ENCODE measurements at regions not wholly inside any gene's neighbourhood (a gene's known extent, or its start where the extent isn't known, plus 50 kb on each side); places are given as distances from the start of the nearest gene placed in this dataset.
"Not testable (repeated sequence)": the region's sequence is repeated elsewhere in the genome, so short reads cannot be mapped to it uniquely, and the experiment has no call there.

DNA sequence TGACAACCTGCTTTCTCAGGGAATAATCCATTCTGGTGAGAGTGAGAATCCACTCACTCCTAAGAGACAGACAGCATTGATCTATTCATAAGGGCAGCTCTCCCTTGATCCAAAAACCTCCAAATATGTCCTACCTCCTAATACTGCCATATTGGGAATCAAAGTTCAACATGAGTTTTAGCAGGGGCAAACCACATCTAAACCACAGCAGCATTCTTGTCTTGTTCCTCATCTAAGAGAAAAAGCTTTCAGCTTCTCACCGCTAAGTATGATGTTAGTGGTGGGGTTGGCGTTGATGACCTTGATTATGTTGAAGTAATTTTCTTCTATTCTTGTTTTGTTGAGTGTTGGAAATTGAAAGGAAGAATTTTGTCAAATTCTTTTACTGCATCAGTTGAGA, 69.6 kb downstream of the SERTM2 start:
- H3K27me3 ChIP-seq, result peaks cover 0 to 6% (median 0%) of the 10 kb centered on the region in 3 donors
- TF ChIP-seq, protein P1, sequence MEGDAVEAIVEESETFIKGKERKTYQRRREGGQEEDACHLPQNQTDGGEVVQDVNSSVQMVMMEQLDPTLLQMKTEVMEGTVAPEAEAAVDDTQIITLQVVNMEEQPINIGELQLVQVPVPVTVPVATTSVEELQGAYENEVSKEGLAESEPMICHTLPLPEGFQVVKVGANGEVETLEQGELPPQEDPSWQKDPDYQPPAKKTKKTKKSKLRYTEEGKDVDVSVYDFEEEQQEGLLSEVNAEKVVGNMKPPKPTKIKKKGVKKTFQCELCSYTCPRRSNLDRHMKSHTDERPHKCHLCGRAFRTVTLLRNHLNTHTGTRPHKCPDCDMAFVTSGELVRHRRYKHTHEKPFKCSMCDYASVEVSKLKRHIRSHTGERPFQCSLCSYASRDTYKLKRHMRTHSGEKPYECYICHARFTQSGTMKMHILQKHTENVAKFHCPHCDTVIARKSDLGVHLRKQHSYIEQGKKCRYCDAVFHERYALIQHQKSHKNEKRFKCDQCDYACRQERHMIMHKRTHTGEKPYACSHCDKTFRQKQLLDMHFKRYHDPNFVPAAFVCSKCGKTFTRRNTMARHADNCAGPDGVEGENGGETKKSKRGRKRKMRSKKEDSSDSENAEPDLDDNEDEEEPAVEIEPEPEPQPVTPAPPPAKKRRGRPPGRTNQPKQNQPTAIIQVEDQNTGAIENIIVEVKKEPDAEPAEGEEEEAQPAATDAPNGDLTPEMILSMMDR (IDR thresholded peaks at IDR 0.05 in 4 of 5, conservative IDR thresholded peaks at IDR 0.05 in 1 of 5), result no peak
- TF ChIP-seq POLR2A (IDR thresholded peaks at IDR 0.05), result no peak
- no peak overlapping the region for H3K27ac ChIP-seq
- H3K36me3 ChIP-seq, result no peaks in the 10 kb centered on the region
- in situ Hi-C loops (cut with MboI; ENCODE audit: low sequenced_read_pairs in 4 of 4) (no loop called here), intact Hi-C loops (cut with DNase I; ENCODE audit: low total_unique reads) (no loop called here)
- DNase-seq, result no peak
- no peaks in the 10 kb centered on the region for H3K9me3 ChIP-seq
- H3K4me1 ChIP-seq, result no peaks in the 10 kb centered on the region
- no peak for ATAC-seq
- no peak overlapping the region for H3K4me3 ChIP-seq

DNA sequence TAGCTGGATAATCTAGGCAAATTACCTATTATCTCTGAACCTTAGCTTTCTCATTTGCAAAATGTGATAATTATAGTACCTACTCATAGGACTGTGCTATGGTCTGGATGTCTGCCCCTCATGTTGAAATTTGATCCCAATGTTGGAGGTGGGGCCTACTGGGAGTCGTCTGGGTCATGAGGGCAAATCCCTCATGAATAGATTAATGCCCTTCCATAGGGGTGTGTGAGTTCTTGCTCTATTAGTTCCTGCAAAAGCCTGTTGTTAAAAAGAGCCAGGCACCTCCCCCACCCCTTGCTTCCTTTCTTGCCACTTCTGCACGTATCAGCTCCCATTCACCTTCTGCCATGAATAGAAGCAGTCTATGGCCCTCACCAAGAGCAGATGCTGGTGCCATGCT, 73.9 kb downstream of the SERTM2 start:
- intact Hi-C loops (cut with DNase I; ENCODE audit: low total_unique reads) (no loop called here), in situ Hi-C loops (cut with MboI; ENCODE audit: low sequenced_read_pairs in 4 of 4) (no loop called here)
- ATAC-seq (no peak), DNase-seq (no peak)
- Histone ChIP-seq H3K9me3 (no peaks in the 10 kb centered on the region), H3K36me3 (no peaks in the 10 kb centered on the region), H3K4me1 (no peaks in the 10 kb centered on the region), H3K27ac (no peak overlapping the region), H3K27me3 (peaks cover 0 to 6% (median 0%) of the 10 kb centered on the region in 3 donors), H3K4me3 (no peak overlapping the region)
- TF ChIP-seq POLR2A (IDR thresholded peaks at IDR 0.05), result no peak
- TF ChIP-seq, protein P1 (IDR thresholded peaks at IDR 0.05 in 4 of 5, conservative IDR thresholded peaks at IDR 0.05 in 1 of 5), result no peak

DNA sequence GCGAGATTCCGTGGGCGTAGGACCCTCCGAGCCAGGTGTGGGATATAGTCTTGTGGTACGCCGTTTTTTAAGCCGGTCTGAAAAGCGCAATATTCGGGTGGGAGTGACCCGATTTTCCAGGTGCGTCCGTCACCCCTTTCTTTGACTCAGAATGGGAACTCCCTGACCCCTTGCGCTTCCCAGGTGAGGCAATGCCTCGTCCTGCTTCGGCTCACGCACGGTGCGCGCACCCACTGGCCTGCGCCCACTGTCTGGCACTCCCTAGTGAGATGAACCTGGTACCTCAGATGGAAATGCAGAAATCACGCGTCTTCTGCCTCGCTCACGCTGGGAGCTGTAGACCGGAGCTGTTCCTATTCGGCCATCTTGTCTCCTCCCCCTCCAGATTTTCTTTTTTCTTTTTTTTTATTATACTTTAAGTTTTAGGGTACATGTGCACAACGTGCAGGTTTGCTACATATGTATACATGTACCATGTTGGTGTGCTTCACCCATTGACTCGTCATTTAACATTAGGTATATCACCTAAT, 83.0 kb downstream of the SERTM2 start:
- intact Hi-C loops (cut with DNase I; ENCODE audit: low total_unique reads), result not testable (repeated sequence)

DNA sequence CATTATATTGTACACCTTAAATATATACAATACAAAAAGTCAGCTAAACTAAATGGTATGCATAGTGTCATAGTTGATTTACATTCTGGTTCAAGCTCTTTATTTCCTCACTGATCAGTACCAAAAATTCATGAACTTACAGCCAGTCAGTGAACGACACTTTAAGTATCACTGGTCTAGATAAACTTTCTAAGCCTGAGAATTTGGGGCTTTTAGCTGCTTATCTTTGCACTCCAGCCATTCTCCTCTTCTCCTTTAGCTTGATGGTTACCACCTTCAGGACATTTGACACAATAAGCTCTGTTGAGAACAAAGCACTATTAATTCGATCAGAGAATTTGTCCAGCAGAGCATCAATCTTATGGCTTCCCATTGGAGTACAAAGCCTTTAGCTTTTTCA, 83.0 kb upstream of the ALG13 start:
- in situ Hi-C loops (cut with MboI; ENCODE audit: low sequenced_read_pairs in 4 of 4), result no loop called here

More for the DNA sequence above, 83.0 kb downstream of the SERTM2 start:
- H3K4me1 ChIP-seq; H3K27me3 ChIP-seq; ATAC-seq; in situ Hi-C loops (cut with MboI; ENCODE audit: low sequenced_read_pairs in 4 of 4); H3K36me3 ChIP-seq; DNase-seq; H3K9me3 ChIP-seq; H3K4me3 ChIP-seq; H3K27ac ChIP-seq: not testable (repeated sequence)

DNA sequence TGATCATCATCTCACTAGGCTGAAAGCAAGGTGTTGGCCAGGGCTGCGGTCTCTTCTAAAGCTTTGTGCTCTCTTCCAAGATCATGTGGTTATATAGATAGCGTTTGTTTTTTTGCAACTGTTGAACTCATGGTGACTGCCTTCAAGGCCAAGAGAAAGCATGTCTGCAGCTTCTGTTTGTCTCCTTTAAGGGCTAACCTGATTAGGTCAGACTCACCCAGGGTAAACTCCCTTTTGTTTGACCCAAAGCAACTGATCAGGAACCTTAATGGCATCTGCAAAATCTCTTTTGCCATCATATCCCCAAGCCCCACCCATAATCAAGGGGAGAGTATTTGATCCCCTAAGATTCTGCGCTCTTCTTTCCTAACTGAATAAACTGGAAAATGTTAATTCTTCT, 72.2 kb upstream of the ALG13 start:
- H3K27me3 ChIP-seq, result no peaks in the 10 kb centered on the region
- TF ChIP-seq POLR2A (IDR thresholded peaks at IDR 0.05), result no peak
- TF ChIP-seq, protein P1 (IDR thresholded peaks at IDR 0.05 in 4 of 5, conservative IDR thresholded peaks at IDR 0.05 in 1 of 5), result no peak
- H3K4me1 ChIP-seq, result no peaks in the 10 kb centered on the region
- H3K27ac ChIP-seq, result no peak overlapping the region
- intact Hi-C loops (cut with DNase I; ENCODE audit: low total_unique reads), result no loop called here
- in situ Hi-C loops (cut with MboI; ENCODE audit: low sequenced_read_pairs in 4 of 4), result no loop called here
- no peaks in the 10 kb centered on the region for H3K9me3 ChIP-seq
- H3K4me3 ChIP-seq, result no peak overlapping the region
- no peak for ATAC-seq
- H3K36me3 ChIP-seq, result no peaks in the 10 kb centered on the region
- no peak for DNase-seq

More for the DNA sequence above, 83.0 kb upstream of the ALG13 start:
- Histone ChIP-seq H3K4me1 (no peaks in the 10 kb centered on the region), H3K4me3 (no peak overlapping the region), H3K27ac (no peak overlapping the region), H3K27me3 (no peaks in the 10 kb centered on the region), H3K36me3 (no peaks in the 10 kb centered on the region), H3K9me3 (no peaks in the 10 kb centered on the region)
- intact Hi-C loops (cut with DNase I; ENCODE audit: low total_unique reads), result no loop called here
- no peak for TF ChIP-seq POLR2A (IDR thresholded peaks at IDR 0.05)
- TF ChIP-seq, protein P1 (IDR thresholded peaks at IDR 0.05 in 4 of 5, conservative IDR thresholded peaks at IDR 0.05 in 1 of 5), result no peak
- DNase-seq (no peak), ATAC-seq (no peak)
